A673 (cell line): ENCODE measurements at regions not wholly inside any gene's neighbourhood (a gene's known extent, or its start where the extent isn't known, plus 50 kb on each side); places are given as distances from the start of the nearest gene placed in this dataset.

Source experiments
- EZH2 ChIP-seq: fragments of 200-600 bp; sonication (generic); IDR thresholded peaks from 2 replicates; pipeline ENCODE4 v1.6.1; 2017; ENCODE audit warnings: borderline replicate concordance, low read depth, mild to moderate bottlenecking, mixed read lengths, antibody characterized with exemption, low read length; ENCODE audit not compliant: poor library complexity, severe bottlenecking
- TF ChIP-seq, protein P1 (sequence below): fragments of 300-800, 200-600 bp; sonication (generic); conservative IDR thresholded peaks from 2 replicates; pipeline ENCODE4 v1.5.1; 2017; ENCODE audit warnings: low read depth, mild to moderate bottlenecking, antibody characterized with exemption, low read length, moderate library complexity, mixed read lengths

DNA sequence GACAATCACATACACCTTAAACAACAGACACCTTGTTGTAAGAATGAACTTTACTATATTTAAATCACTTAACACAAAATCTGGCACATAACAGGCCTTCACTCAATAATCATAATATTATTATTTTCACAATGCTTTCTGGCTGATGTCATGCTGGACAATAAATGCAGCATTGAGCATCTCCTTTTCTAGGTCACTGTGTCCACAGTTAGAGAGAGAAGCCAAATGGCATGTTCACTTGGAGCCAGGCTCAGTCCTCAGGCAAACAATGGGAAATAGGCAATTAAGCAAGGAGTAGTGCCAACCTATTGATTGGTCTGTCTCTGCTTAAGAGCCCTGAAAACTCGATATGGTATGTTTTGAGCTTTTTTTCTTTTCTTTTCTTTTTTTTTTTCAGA is 50.6 kb upstream of the KLF4 start:
- TF ChIP-seq, protein P1, sequence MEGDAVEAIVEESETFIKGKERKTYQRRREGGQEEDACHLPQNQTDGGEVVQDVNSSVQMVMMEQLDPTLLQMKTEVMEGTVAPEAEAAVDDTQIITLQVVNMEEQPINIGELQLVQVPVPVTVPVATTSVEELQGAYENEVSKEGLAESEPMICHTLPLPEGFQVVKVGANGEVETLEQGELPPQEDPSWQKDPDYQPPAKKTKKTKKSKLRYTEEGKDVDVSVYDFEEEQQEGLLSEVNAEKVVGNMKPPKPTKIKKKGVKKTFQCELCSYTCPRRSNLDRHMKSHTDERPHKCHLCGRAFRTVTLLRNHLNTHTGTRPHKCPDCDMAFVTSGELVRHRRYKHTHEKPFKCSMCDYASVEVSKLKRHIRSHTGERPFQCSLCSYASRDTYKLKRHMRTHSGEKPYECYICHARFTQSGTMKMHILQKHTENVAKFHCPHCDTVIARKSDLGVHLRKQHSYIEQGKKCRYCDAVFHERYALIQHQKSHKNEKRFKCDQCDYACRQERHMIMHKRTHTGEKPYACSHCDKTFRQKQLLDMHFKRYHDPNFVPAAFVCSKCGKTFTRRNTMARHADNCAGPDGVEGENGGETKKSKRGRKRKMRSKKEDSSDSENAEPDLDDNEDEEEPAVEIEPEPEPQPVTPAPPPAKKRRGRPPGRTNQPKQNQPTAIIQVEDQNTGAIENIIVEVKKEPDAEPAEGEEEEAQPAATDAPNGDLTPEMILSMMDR, result no peak
- no peak for TF ChIP-seq EZH2
